HG02852 (cell line): ENCODE measurements at regions not wholly inside any gene's neighbourhood (a gene's known extent, or its start where the extent isn't known, plus 50 kb on each side); places are given as distances from the start of the nearest gene placed in this dataset.
"Not testable (repeated sequence)": the region's sequence is repeated elsewhere in the genome, so short reads cannot be mapped to it uniquely, and the experiment has no call there.

ENCODE experiments used
- ATAC-seq: cut with Tn5 transposase; IDR thresholded peaks from one replicate; pipeline ENCODE4 v1.9.1; 2021; ENCODE audit warnings: mild to moderate bottlenecking, moderate library complexity; ENCODE audit not compliant: unreplicated experiment

DNA sequence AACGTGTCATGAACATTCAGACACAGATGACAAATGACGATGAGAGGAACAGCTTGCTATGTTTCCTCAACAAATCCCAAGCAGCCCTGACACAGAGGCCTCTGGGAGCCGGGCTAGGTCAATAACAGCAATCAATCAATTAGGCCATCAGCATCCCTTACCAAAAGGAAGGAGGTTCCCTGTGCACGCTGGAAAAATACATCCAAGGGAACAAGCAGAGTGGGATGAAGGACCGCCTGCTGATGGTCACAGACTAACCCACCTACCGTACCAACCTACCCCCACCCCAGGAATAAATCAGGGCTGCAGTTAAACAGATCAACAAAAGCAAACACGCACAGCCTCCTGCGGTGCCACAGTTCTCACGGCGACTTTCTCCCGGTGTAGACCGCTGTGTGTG lies 265.1 kb upstream of the SFSWAP start:
- no peak for ATAC-seq

DNA sequence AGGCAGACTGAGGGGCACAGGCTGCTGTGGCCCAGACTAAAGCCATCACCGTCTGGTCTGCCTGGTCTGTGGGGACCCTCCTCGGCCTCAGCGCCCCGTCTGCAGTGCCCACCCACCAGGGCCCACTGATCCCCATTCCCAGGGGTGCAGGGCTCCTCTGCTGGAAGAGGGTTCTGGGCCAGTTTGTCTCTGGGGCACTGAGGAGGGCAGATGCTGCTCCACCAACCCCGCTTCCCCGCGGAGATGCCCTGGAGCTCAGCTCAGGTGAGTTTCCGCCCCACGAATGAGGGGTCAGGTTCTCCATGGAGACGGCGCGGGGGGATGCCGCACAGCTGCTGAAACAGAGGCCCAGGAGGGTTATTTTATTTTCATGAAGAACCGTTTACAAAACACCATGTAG lies 263.3 kb upstream of the SFSWAP start:
- ATAC-seq = not testable (repeated sequence)

DNA sequence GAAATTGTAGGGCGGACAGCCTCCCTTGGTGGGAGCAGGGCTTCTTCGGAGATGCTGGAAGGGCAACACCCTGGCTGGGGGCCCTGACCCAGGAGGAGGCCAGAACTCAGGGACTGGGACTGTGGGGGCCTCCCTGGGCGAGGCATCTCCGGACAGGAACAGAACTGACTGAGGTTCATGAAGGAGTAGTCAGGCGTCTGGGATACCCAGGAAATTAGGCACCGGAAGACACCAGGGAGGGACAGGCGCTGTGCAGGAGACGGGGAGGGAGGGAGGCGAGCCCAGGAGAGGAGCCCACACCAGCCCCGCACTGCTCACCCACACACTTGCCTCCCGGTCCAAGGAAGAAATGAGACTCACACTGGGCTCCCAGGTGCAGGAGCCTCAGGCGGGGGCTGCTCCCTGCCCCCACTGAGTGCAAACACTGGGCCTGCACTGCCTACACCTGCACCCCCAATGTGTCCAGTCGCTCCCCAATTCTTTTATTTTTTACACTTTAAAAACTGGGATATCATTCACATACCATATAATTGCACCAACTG lies 262.6 kb upstream of the SFSWAP start:
- ATAC-seq = no peak

DNA sequence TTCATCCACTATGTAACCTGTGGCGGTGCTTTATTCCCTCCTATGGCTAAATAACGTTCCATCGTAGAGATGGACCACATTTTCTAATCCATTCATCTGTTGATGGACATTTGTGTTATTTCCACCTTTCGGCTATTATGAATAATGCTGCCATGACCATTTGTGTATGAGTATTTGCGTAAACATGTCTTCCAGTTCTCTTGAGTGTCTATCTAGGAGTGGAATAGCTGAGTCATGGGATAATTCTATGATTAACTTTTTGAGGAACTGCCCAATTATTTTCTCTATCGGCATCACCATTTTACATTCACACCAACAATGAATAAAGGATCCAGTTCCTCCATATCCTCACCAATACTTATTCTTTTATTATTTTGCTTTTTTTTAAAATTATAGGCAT lies 261.9 kb upstream of the SFSWAP start:
- ATAC-seq = no peak

DNA sequence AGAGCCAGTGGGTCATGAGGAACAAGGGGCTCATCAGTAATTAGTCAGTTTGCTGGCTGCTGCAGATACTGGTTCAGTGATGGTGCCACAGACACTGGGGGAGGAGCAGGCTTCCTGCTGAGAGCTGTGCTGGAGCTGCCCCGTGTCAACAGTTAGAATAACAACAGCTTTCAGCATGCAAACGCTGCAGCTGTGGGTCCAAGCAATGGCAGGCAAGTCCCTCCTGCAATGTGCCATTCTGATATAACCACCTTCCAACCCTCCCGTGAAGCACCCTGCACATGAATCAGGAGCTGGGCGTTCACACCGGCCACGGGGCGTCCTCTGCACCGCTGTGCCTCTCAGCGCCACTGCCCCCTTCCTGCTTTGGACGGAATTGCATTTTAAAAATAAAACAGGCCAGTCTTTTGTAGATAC lies 258.4 kb upstream of the SFSWAP start:
- no peak for ATAC-seq

DNA sequence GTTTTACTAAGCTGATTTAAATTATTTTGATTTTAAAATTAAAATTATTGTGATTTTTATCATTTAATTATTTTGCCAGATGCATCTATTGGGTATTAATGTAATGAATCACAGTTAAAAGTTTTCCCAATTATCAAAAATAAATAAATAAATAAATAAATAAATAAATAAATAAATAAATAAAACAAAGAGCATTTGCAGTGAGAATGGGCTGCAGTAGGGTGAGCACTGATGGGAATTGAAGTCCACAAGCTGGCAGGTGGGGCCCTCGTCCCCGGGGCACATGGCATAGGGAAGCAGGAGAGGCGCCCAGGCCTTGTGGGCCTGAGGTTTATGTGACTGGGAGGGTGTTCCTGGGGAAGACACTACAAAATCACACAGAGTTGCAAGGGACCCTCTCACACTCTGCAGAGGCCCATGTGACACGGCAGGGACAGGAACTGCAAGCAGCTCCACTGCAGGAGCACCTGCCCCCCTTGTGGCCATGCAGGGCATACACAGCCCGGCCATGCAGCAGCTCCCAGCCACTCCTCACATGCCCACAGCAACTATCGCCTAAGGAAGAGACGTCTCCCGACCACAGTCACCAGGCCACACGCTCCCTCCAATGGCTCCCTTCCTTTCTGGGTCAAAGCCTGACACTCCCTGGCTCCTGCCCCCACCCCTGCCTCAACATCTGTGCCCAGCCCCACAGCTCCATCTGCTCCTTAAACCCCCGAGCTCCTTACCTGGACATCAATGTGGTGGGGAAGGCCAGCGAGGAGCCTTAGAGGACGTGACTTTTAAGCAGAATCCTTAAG lies 256.3 kb upstream of the SFSWAP start:
- peak; percentile 87 for ATAC-seq

DNA sequence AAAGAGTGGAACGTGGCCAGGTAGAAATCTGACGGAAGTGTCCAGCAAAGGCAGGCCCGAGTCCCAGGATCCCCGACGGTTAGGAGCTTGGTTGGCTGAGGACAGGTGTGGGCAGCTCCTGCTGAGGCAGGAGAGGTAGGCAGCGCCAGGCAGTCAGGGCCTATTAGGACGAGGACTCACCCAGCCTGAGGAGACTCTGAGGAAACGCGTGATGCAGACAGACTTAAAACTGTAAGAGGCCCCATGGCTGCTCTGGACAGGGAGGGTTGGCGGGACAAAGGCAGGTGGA lies 255.7 kb upstream of the SFSWAP start:
- ATAC-seq = no peak

DNA sequence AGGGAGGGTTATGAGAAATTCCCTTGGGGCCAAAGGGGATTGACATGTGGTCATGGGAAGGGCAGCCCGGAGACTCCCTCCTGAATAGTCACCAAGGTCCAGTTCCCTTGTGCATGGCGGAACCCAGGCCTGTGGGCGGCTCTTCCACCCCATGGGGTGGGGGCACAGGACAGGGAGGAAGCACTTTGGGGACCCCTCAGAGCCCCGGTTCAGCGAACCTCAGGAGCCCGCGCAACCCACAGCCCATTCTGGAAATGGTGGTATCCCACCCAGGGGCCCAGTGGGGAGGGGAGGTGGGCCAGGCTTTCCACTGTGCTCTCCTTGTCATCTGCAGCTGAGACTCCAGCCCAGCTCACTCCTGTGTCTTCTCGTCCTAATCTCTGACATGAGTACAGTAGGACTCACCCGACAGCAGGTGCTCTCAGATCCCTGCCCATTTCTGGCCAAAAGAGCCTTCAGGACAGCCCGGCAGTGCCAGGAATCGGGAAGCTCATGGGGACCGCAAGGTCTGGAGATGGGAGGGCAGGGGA lies 255.2 kb upstream of the SFSWAP start:
- ATAC-seq = no peak

DNA sequence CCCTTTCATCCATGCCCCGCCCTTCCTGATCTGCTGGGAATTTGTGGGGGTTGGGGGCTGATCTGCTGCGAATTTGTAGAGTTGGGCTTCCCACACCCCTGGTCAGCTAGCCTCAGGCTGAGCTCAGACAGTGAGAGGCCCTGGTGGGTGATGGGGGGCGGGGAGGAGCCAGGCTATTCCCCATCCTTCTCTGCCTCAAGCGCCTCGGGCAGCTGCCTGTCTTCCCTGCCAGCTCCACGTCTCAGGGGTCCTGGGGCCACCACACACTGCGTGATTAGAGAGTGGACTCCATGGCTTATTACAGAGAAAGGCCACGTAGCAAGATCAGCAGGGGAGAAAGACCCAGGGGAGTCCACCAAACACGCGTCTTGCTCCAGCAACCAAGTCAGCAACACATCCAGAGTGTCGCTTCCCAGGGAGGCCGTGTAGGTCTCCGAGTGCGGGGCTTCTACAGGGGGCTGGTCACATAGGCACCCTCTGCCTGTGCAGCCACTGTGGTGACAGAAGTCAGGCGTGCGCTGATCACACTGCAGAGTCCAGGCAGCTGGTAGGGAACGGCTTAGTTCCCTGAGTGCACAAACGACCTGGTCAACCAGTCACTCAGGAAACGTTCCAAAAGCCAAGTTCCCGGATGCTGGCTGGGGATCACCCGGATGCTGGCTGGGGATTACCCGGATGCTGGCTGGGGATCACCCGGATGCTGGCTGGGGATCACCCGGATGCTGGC lies 254.4 kb upstream of the SFSWAP start:
- no peak for ATAC-seq

DNA sequence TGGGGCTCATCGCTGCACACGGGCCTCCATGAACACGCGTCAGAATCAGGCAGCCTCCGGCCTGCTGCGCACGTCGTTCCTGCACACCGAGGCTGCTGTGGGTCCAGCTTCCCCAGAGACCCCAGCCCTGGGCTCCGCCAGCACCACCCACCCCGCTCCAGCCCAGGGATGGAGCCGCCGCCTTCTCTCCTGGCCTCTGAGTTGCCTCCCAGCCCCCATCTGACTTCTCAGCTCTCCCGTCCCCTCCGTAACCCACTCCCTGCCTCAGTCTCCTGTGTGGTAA lies 253.9 kb upstream of the SFSWAP start:
- no peak for ATAC-seq

DNA sequence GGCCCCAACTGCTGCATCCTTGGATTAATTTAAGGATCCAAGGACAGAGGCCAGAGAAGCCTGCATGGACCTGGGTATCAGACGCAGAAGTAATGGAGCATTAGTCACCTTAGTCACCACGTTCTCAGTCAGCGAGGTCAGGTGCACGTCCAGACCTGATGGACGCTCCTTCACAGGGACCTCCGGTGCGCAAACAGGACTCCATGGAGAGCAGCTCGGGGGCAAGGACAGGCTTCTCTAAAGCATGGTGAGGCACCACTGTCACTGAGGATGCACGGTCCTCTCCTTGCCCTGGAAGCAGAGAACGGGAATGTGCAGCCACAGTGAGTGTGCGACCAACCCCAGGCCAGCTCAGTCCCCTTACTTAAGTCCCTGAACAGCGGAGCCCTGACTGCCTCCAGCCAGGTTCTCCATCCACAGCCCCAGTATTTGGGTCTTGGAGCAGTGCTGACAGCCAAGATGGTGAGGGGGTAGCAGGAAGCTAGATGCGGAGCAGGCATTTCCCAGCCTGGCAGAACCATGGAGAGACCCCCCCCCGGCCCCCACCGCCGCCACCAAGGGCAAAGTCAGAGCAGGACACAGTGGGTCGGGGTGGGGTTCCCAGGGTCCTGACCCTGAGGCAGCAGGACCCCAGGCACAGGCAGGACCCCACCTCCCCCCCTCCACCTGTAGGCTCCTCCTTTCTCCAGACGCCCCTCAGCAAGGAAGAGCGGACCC lies 253.4 kb upstream of the SFSWAP start:
- no peak for ATAC-seq

DNA sequence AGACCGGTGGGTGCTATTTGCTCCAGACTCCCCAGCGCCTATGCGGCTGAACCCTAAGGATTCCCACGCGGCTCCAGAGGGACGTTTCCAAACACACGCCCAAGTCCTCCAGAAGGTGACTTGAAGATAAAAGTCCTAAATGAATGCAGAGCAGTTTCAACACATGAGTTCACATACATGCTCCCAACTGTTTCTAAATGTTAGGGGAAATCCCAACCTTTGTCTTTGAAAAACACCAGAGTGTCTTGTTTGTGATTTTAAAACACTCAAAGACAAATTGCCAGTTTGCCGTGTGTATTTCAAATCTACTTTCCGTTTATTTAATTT lies 252.9 kb upstream of the SFSWAP start:
- no peak for ATAC-seq

DNA sequence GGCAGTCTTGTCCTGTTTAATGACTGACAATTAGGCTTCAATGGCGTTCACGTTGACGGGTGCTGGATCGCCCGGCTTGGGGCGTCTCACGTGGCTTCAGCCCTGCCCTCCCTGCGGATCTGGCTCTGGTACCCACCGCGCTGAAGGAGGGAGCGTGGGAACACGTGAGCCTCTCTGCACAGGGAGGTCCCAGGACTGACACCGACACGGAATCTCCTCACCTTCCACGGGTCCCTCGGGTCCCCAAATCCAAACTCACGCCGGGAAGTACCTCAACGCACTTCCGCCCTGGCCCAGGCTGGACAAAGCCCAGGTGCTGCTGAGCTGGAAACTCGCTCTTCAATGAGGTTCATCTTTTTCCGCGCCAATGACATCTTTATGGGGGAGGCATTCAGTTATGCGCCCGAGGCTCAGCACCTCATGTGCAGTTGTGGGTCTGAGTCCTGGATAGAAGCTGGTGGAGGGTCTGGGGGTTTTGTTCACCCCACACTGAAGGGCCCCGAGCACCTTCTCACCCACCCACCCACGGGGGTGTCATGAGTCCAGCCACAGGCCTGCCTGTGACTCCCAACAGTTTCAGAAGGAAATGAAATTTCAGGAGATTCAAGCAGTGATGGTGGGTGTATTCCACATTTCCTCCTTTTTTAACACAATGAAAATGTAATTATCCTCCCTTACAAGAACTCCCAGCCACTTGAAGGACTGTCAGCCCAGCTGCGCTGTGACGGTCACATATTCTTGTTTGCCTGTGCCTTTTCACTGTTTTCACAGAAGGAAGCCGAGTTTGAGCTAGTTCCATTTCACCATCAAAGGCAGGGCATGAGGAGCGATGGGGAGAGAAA lies 251.7 kb upstream of the SFSWAP start:
- ATAC-seq = no peak

DNA sequence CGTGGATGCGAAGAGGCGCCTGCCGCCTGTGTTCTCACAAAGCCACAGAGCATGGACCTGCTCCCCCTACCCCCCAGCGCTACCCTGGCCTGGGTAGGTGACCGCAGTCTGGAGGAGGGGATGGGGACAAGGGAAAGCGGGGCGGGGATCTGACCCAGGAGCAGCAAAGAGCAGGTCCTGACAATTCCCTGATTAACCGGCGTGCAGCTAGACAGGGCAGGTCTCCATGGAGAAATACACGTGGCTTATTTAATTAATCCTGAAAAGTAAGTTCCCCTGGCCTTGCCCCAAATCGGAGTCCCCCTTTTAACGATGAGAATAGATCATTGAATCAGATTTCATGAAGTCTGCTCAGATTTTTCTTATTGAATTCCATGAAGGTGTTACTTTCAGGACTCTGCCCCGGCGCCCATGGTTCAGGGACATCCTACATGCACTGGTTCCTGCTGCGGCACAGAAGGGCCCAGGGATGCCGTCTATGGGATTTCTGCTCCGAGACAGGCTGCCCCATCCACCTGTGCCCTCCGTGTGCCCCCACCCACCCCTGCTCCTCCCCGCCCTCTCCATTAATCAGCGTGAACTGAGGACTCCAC lies 251.0 kb upstream of the SFSWAP start:
- no peak for ATAC-seq

DNA sequence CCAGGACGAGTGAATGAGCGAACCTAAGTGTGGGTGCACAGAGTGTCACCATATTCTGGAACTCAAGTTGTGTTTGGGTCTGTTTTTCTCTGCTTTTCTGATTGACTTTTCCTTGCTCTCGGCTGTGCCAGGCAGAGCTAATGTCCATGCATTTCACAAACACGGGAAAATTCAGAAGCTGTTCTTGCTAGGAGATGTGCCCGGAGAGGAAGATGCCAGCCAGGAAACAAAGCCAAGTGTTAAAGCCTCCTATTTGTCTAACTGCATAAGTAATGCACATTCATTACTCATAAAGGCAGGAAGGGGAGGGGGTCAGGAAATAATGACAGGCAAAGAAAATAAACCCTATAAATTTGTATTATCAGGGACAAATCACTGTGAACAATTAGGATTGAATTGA lies 250.4 kb upstream of the SFSWAP start:
- no peak for ATAC-seq

DNA sequence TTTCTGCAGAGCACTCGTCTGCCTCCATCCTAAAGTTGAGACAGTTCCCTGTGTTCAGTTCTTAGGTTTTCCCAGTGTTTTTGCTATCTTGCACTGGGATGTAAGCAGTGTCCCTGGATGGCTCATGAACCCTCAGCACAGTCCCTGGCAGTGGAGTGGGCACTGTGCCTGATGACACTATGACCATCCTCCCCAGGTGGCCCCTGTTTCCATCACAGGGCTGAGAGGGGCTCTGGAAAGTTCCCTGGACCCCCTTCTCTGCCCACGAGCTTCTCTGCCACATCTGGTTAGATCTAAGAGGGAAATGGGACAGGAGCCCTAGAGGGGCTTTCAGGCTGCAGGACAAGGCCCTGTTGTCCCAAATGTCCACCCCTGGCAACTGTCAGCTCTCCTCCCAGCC lies 249.8 kb upstream of the SFSWAP start:
- no peak for ATAC-seq

DNA sequence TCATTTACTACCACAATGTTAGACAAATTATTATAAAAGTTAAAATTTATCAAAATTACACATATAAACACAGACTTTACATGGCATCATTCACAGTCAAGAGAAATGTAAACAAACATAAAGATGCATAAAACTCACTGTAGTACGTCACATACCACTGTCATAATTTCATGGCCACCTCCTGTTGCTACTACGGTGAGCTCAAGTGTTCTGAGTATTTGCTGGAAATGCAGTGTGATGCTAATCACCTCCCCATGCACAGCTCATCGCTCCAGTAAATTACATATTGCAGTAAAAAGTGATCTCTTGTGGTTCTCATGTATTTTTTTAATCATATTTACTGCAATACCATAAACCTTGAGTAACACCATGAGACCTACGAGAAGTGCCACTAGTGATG lies 247.7 kb upstream of the SFSWAP start:
- no peak for ATAC-seq

DNA sequence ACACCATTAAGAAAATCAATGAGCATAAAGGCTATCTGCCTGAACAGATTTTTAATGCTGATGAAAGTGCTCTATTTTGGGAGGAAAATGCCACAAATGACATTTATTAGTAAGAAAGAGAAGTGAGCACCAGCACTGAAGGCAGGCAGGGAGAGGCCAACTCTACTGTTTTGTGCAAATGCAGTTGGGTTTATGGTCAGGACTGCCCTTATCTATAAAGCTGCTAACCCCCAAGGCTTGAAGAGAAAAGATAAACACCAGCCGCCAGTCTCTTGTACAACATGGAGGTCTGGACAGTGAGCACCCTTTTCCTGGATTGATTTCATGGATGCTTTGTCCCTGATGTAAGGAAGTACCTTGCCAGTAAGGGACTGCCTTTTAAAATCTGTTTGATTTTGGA lies 246.8 kb upstream of the SFSWAP start:
- no peak for ATAC-seq

DNA sequence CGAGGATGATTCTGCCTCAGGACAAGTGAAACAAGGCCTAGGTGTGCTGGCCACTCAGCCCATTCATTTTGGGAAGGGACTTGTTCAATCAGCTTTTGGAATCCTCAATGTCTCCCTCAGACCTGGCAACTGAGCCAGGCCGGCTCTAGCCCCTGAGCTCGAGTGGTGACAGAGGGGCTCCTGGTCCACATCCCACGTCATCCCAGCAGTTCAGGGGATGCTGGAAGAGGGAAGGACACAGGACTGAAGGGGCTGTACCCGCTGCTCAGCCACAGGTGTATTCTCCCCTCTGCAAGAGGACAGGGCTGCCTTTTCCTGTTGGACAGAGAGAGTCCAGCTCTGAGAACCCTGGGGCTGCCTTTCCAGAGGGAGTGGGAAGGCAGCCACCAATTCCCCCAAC lies 244.6 kb upstream of the SFSWAP start:
- ATAC-seq = no peak

DNA sequence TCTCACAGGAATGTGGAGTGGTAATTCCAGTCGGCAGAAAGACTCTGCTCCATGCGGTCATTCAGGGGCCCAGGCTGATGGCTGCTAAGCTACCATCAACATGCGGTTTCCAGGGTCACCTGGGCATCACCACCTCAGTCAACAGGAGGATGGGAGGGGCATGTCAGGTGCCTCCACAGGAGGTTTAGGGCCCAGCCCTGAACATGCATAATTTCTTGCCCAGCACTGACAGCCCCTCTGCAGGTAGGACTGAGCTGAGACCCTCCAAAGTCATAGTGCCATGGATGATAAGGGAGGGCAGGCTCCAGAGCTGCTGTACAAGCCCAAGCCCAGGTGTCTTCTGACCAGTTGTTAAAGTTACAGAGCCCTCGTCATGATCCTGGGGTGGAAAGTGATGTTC lies 244.0 kb upstream of the SFSWAP start:
- no peak for ATAC-seq

DNA sequence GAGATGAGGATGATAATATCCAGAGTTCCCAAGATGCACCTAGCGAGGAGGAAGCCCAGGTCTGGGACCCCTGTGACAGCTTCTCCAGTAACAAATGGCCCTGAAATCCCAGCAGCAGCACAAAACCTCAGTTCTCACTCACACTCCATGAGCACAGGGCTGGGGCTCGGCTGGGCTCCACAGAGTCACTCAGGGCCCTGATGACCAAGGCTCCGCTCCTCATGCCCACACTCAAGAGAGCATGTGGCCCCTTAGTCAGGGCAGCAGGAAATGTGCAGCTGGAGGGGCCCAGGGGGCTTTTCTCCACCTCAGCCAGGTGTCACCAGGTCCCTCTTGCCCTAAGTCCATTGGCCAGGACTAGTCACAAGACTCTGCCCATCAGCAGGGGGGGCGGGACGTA lies 242.7 kb upstream of the SFSWAP start:
- ATAC-seq = no peak
